HepG2 (cell line): ENCODE measurements at regions not wholly inside any gene's neighbourhood (a gene's known extent, or its start where the extent isn't known, plus 50 kb on each side); places are given as distances from the start of the nearest gene placed in this dataset.

Source experiments
- ATAC-seq: fragments of 200-7000 bp; cut with Tn5 transposase; 3 replicates; pipeline ENCODE4 v1.9.1; 2020; ENCODE audit warnings: mild to moderate bottlenecking, moderate library complexity
- BruUV-seq: library from RNA; stranded (reverse); fragments of 400-500 nt; replicated peaks from 2 replicates; lab custom pipeline; 2021; lab: Mats Ljungman, UMichigan
- CTCF ChIA-PET: fragments of 300-600 bp; formaldehyde crosslinking; extraction: SDS; loops from one replicate; lab custom pipeline; 2021; ENCODE audit warnings: low total read pairs, inconsistent platforms, low intra/inter-chr PET ratio; lab: Yijun Ruan, JAX
- POLR2A ChIA-PET: fragments of 350-600 bp; sonication (Branson Sonifier 250); formaldehyde crosslinking; loops from one replicate; lab custom pipeline; 2020; ENCODE audit warnings: antibody characterized with exemption, inconsistent platforms; lab: Yijun Ruan, JAX
- DNase-seq: peaks from one replicate; pipeline ENCODE4 v3.0.0-alpha.2; 2015; ENCODE audit warnings: low spot score
- FAIRE-seq: peaks from 3 replicates; lab custom pipeline; 2011; peaks lifted over from hg19 to GRCh38; lab: Jason Lieb, UNC
- H2AFZ ChIP-seq: one replicate; pipeline ENCODE4 v1.6.1; 2011; ENCODE audit warnings: low read length, inconsistent platforms
- H3K27ac ChIP-seq: fragments of 300-600 bp; 3 replicates; pipeline ENCODE4 v1.8.0; 2011; ENCODE audit warnings: mixed run types, mild to moderate bottlenecking, mixed read lengths, low read length, inconsistent platforms; ENCODE audit not compliant: insufficient read depth; ENCODE audit errors: extremely low read length
- H3K27me3 ChIP-seq, 2 experiments: fragments of 200-600 bp in 1 of 2; 2 replicates in 1 of 2; 3 replicates in 1 of 2; pipeline versions ENCODE4 v1.6.0 to v1.8.0; 2011; ENCODE audit warnings: low read length in 2 of 2, mild to moderate bottlenecking in 2 of 2, moderate library complexity in 2 of 2, inconsistent platforms in 1 of 2; ENCODE audit not compliant: insufficient read depth in 2 of 2, control insufficient read depth in 1 of 2
- H3K36me3 ChIP-seq, 2 experiments: fragments of 200-600 bp in 1 of 2; replicated peaks in 1 of 2; 2 replicates in 1 of 2; 3 replicates in 1 of 2; pipeline versions ENCODE4 v1.5.1 to v1.8.0; 2011; ENCODE audit warnings: low read length in 2 of 2, inconsistent platforms in 1 of 2; ENCODE audit not compliant: insufficient read depth in 2 of 2, control insufficient read depth in 1 of 2
- H3K4me1 ChIP-seq: 2 replicates; pipeline ENCODE4 v1.5.1; 2012; ENCODE audit warnings: low read length, inconsistent platforms; ENCODE audit not compliant: insufficient read depth
- H3K4me2 ChIP-seq: 2 replicates; pipeline ENCODE4 v1.6.0; 2011; ENCODE audit warnings: low read depth, low read length, inconsistent platforms
- H3K4me3 ChIP-seq, 3 experiments: fragments of 200-600 bp in 1 of 3; sonication (generic), shearing (Covaris generic) in 1 of 3; replicated peaks in 1 of 3; 2 replicates each; pipeline ENCODE4 v1.5.1; 2011 to 2016; ENCODE audit warnings: low read length in 3 of 3, inconsistent platforms in 2 of 3, low read depth in 2 of 3, mild to moderate bottlenecking in 2 of 3, control low read depth in 1 of 3, mixed read lengths in 1 of 3; ENCODE audit not compliant: insufficient read depth in 1 of 3
- H3K79me2 ChIP-seq: one replicate; pipeline ENCODE4 v1.6.1; 2011; ENCODE audit warnings: low read length, inconsistent platforms; ENCODE audit not compliant: insufficient read depth
- H3K9ac ChIP-seq: 2 replicates; pipeline ENCODE4 v1.6.0; 2011; ENCODE audit warnings: mild to moderate bottlenecking, low read depth, low read length, inconsistent platforms; ENCODE audit not compliant: insufficient read depth
- H3K9me3 ChIP-seq: 2 replicates; pipeline ENCODE4 v1.5.1; 2012; ENCODE audit warnings: mild to moderate bottlenecking, low read length
- H4K20me1 ChIP-seq: 2 replicates; pipeline ENCODE4 v1.6.0; 2011; ENCODE audit warnings: inconsistent platforms, mild to moderate bottlenecking, low read length, moderate library complexity; ENCODE audit not compliant: insufficient read depth
- ATF4 ChIP-seq, 2 experiments: fragments of 450-650 bp in 1 of 2; sonication (generic) in 1 of 2; formaldehyde crosslinking; IDR thresholded peaks; 2 replicates each; pipeline versions ENCODE4 v1.5.0 to v1.8.0; 2020 to 2022; ENCODE audit warnings: mild to moderate bottlenecking in 1 of 2, missing genetic modification reagents in 1 of 2
- CENPX ChIP-seq: sonication (generic); formaldehyde crosslinking; IDR thresholded peaks from 2 replicates; pipeline ENCODE4 v1.9.0; 2021; ENCODE audit warnings: mild to moderate bottlenecking, missing genetic modification reagents, moderate library complexity
- CREB3 ChIP-seq: sonication (generic); formaldehyde crosslinking; IDR thresholded peaks from 2 replicates; pipeline ENCODE4 v1.5.0; 2020; ENCODE audit warnings: missing genetic modification reagents
- DNMT3B ChIP-seq: conservative IDR thresholded peaks from 2 replicates; pipeline ENCODE4 v1.6.1; 2016; ENCODE audit warnings: missing biosample characterization, control low read depth
- RBFOX2 ChIP-seq: fragments of 200-400 bp; formaldehyde crosslinking; IDR thresholded peaks from 2 replicates; pipeline ENCODE4 v1.6.1; 2017; ENCODE audit warnings: low read depth, mild to moderate bottlenecking, low read length
- RCOR2 ChIP-seq: IDR thresholded peaks from 2 replicates; pipeline ENCODE4 v1.6.1; 2016; ENCODE audit warnings: missing biosample characterization, missing genetic modification reagents
- SP4 ChIP-seq: sonication (generic); formaldehyde crosslinking; IDR thresholded peaks from 2 replicates; pipeline ENCODE4 v1.8.1; 2023; ENCODE audit warnings: mild to moderate bottlenecking, missing genetic modification reagents
- ZNF232 ChIP-seq: sonication (generic); formaldehyde crosslinking; IDR thresholded peaks from 2 replicates; pipeline ENCODE4 v1.4.0; 2020; ENCODE audit warnings: missing genetic modification reagents, borderline replicate concordance
- ZNF296 ChIP-seq: sonication (generic); formaldehyde crosslinking; conservative IDR thresholded peaks from 2 replicates; pipeline ENCODE4 v1.5.0; 2020; ENCODE audit warnings: mild to moderate bottlenecking, missing genetic modification reagents
- ZNF597 ChIP-seq: sonication (generic); formaldehyde crosslinking; IDR thresholded peaks from 2 replicates; pipeline ENCODE4 v1.5.0; 2020; ENCODE audit warnings: missing genetic modification reagents
- ZNF709 ChIP-seq: sonication (generic); formaldehyde crosslinking; IDR thresholded peaks from 2 replicates; pipeline ENCODE4 v1.5.0; 2020; ENCODE audit warnings: mild to moderate bottlenecking, missing genetic modification reagents
- ZNF720 ChIP-seq: sonication (generic); formaldehyde crosslinking; IDR thresholded peaks from 2 replicates; pipeline ENCODE4 v1.4.0; 2020; ENCODE audit warnings: missing genetic modification reagents
- ZNF773 ChIP-seq: sonication (generic); formaldehyde crosslinking; IDR thresholded peaks from 2 replicates; pipeline ENCODE4 v1.4.0; 2020; ENCODE audit warnings: missing genetic modification reagents, borderline replicate concordance
- WGBS: methylation state at CpG from one replicate; pipeline ENCODE4 v1.1.6; 2017; ENCODE audit warnings: low lambda C conversion rate; 5-methylcytosine and 5-hydroxymethylcytosine counted together
- in situ Hi-C: cut with HindIII; loops from 2 replicates; pipeline ENCODE4 v1.10.0; 2017; ENCODE audit warnings: low pct_unique_long_range_greater_than_20kb; ENCODE audit not compliant: extremely low pct_ligation_motif_present
- intact Hi-C: fragments of 100-400 bp; cut with micrococcal nuclease; formaldehyde crosslinking; loops from one replicate; pipeline ENCODE4 v1.10.0; 2022; ENCODE audit not compliant: unreplicated experiment
- TF ChIP-seq, protein P1 (sequence below): sonication (generic); formaldehyde crosslinking; IDR thresholded peaks from 2 replicates; pipeline ENCODE4 v1.4.0; 2020; ENCODE audit warnings: missing genetic modification reagents

DNA sequence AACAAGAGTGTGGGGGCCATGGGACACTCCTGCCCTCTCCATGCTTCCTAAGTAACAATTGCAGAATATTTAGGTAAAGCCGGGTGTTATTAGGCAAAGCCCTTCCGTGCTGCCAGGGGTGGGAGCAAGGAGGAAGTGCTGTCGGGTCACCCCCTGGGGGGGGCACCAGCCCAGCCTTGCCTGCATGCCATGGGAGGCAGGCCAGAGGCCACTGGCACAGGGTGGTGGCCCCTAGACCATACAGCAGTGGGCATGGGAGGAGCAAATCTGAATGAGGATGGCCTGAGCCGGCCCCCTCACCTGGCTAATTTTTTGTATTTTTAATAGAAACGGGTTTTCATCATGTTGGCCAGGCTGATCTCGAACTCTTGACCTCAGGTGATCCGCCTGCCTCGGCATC lies 355.7 kb upstream of the CDH8 start:
- POLR2A ChIA-PET = no interaction called here
- TF ChIP-seq DNMT3B (CRISPR knock-in tag) (no peak), ZNF720 (no peak)
- CTCF ChIA-PET = no interaction called here
- no peak overlapping the region for H3K9ac ChIP-seq
- intact Hi-C loops = no loop called here
- DNase-seq (no peak), ATAC-seq (no peak), FAIRE-seq (no peak)
- no peaks in the 10 kb centered on the region for H4K20me1 ChIP-seq
- H3K4me3 ChIP-seq = no peak overlapping the region
- no peaks in the 10 kb centered on the region for H3K79me2 ChIP-seq
- no peak overlapping the region for H2AFZ ChIP-seq
- H3K9me3 ChIP-seq = peaks cover 77% of the 10 kb centered on the region
- no peaks in the 10 kb centered on the region for H3K36me3 ChIP-seq
- in situ Hi-C loops = no loop called here
- H3K27me3 ChIP-seq = no peaks in the 10 kb centered on the region
- H3K4me2 ChIP-seq = no peak overlapping the region
- H3K4me1 ChIP-seq = no peaks in the 10 kb centered on the region
- H3K27ac ChIP-seq = no peak overlapping the region
- WGBS = 0% methylated on average over 8 of the region's 8 CpGs
- no TSS peak for BruUV-seq

- Histone ChIP-seq H3K4me3 (no peak overlapping the region), H3K27me3 (no peaks in the 10 kb centered on the region), H3K9ac (no peak overlapping the region), H3K9me3 (peaks cover 79% of the 10 kb centered on the region), H3K27ac (no peak overlapping the region), H3K36me3 (no peaks in the 10 kb centered on the region), H4K20me1 (no peaks in the 10 kb centered on the region), H3K79me2 (no peaks in the 10 kb centered on the region), H3K4me2 (no peak overlapping the region), H2AFZ (no peak overlapping the region), H3K4me1 (no peaks in the 10 kb centered on the region)
- ATAC-seq = no peak
- POLR2A ChIA-PET = no interaction called here
- WGBS = 0% methylated on average over 1 of the region's 1 CpG
- no peak for FAIRE-seq
- TF ChIP-seq ZNF773 (CRISPR knock-in tag) (no peak), CENPX (CRISPR knock-in tag) (no peak), RBFOX2 (no peak), ATF4 (CRISPR knock-in tag; IDR thresholded peaks at IDR 0.05) (no peak), ZNF232 (CRISPR knock-in tag) (no peak), SP4 (no peak), ZNF709 (CRISPR knock-in tag) (no peak), RCOR2 (no peak), ZNF597 (CRISPR knock-in tag) (no peak), CREB3 (CRISPR knock-in tag) (no peak), ZNF296 (no peak)
- TF ChIP-seq, protein P1, sequence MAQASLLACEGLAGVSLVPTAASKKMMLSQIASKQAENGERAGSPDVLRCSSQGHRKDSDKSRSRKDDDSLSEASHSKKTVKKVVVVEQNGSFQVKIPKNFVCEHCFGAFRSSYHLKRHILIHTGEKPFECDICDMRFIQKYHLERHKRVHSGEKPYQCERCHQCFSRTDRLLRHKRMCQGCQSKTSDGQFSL = no peak
- intact Hi-C loops = no loop called here
- no TSS peak for BruUV-seq
- CTCF ChIA-PET = no interaction called here
- DNase-seq = no peak
- in situ Hi-C loops = no loop called here
Observed at GRCh38 chr16:62391134-62391533, 354.9 kb upstream of the CDH8 start.
